ENCODE measurements at regions not wholly inside any gene's neighbourhood (a gene's known extent, or its start where the extent isn't known, plus 50 kb on each side); places are given as distances from the start of the nearest gene placed in this dataset.

DNA sequence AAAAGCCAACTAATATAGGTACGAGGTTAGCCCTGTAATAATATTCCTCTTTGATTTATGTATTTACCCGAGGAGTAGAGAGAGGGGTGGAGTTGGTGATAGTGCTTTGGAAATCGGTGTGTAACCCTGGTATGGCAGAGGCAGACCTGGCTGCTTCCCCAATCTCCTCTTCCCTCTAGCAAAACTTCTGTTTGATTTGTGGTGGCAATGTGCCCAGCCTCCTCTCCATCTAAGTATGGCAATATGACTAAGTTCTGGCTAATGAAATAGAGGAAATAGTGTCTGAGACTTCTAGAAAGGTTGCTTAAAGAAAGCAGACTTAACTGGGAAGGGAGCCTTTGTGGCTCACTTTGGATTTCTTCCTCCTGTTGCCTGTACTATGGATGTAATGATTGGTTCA, 491.1 kb downstream of the ENC1 start:
- TF ChIP-seq CEBPB (IDR thresholded peaks at IDR 0.05) (no peak), USF1 (IDR thresholded peaks at IDR 0.05) (no peak), RAD21 (IDR thresholded peaks at IDR 0.05; ENCODE audit: low read depth) (no peak)

DNA sequence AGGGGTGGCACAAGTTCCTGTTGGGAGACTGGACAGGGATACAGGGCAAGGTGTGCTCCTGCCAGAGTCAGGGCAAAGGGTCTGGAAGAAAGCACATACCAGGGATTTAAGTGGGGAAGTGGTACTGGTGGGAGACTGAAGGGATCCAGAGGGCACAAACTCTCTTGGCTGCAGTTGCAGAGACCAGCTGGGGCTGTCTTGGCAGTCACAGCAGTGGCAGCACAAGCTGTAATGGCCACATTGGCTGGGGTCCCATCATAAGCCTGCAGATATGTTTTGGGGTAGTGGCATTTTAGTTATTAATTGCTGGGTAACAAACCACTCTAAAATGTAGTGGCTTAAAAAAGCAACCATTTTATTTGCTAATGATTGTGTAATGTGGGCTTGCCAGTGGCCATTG, 492.2 kb downstream of the ENC1 start:
- no peak for TF ChIP-seq NFIC (IDR thresholded peaks at IDR 0.05)
- no peak for TF ChIP-seq CEBPB (IDR thresholded peaks at IDR 0.05)
- TF ChIP-seq RAD21 (IDR thresholded peaks at IDR 0.05; ENCODE audit: low read depth): no peak
- TF ChIP-seq TCF12 (IDR thresholded peaks at IDR 0.05; ENCODE audit: low read depth): no peak
- no peak for TF ChIP-seq FOXM1 (IDR thresholded peaks at IDR 0.05; ENCODE audit: borderline replicate concordance, low read depth)
- TF ChIP-seq YY1 (IDR thresholded peaks at IDR 0.05; ENCODE audit: low read depth): no peak
- TF ChIP-seq TEAD4 (IDR thresholded peaks at IDR 0.05): no peak
- TF ChIP-seq REST (IDR thresholded peaks at IDR 0.05; ENCODE audit: low read depth): no peak
- TF ChIP-seq EP300 (IDR thresholded peaks at IDR 0.05; ENCODE audit: borderline replicate concordance): no peak

DNA sequence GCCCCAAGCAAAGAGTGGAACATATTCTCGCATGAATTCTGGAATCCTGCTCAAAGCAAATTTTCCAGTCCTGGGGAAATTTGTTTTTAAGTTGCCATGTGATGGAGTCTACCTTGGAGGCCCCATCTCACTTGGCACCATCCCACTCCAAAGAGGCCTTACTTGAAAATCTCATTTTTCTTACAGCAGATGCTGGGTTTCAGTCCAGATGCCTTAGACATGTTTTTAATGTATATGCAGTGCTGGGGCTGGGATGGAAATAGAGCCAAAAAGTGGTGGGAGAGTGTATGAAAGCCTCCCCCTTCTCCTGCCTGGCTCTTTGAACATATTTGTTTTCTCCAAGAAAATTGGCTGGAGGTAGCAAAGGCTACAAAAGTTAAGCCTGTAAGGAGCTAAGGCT, 493.7 kb downstream of the ENC1 start:
- TF ChIP-seq NFIC (IDR thresholded peaks at IDR 0.05): no peak
- no peak for TF ChIP-seq EGR1 (IDR thresholded peaks at IDR 0.05)
- TF ChIP-seq RAD21 (IDR thresholded peaks at IDR 0.05; ENCODE audit: low read depth): no peak
- no peak for TF ChIP-seq REST (IDR thresholded peaks at IDR 0.05; ENCODE audit: low read depth)
- no peak for TF ChIP-seq CEBPB (IDR thresholded peaks at IDR 0.05)
- TF ChIP-seq TAF1 (IDR thresholded peaks at IDR 0.05; ENCODE audit: low read depth): no peak
- TF ChIP-seq TEAD4 (IDR thresholded peaks at IDR 0.05): no peak
- no peak for TF ChIP-seq USF1 (IDR thresholded peaks at IDR 0.05)
- no peak for TF ChIP-seq YY1 (IDR thresholded peaks at IDR 0.05; ENCODE audit: low read depth)
- TF ChIP-seq ZBTB7A (IDR thresholded peaks at IDR 0.05; ENCODE audit: low read depth): no peak
- TF ChIP-seq EP300 (IDR thresholded peaks at IDR 0.05; ENCODE audit: borderline replicate concordance): no peak
- no peak for TF ChIP-seq CREB1 (IDR thresholded peaks at IDR 0.05; ENCODE audit: low read depth)
- no peak for TF ChIP-seq TCF12 (IDR thresholded peaks at IDR 0.05; ENCODE audit: low read depth)
- TF ChIP-seq, protein P1, sequence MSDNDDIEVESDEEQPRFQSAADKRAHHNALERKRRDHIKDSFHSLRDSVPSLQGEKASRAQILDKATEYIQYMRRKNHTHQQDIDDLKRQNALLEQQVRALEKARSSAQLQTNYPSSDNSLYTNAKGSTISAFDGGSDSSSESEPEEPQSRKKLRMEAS (IDR thresholded peaks at IDR 0.05): no peak
- no peak for TF ChIP-seq FOXM1 (IDR thresholded peaks at IDR 0.05; ENCODE audit: borderline replicate concordance, low read depth)

- no peak for TF ChIP-seq CEBPB (IDR thresholded peaks at IDR 0.05)
These were observed 494.6 kb downstream of the ENC1 start for GRCh38 chr5:74145951-74146350.

DNA sequence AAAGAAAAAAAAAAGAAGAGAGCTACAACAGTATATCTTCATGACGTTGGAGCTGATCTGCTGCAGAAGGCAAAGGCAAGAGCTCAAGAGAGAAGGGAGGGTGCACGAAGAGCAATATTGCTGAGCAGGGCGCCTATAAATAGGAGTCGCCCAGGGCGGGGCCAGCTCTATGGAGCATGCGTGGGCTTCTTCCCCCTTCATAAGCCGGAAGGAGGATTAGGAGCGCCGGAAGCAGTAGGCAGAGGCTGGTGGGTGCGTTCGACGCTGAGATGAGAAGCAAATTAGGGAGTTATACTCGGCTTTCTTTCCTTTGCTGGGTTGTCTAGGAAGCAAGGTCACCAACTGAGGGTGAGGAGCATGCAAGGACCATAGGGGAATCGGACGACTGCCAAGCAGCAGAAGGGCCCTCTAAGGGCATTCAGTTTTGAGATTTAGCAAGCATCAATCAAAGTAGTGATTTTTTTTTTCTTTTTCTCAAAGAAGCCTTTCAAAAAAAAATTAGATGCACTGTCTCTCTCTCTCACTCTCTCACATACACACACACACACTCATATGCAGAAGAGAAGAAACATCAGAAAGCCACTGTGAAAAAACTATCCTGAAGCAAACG, 496.7 kb downstream of the ENC1 start:
- TF ChIP-seq NFIC (IDR thresholded peaks at IDR 0.05): no peak
- no peak for TF ChIP-seq REST (IDR thresholded peaks at IDR 0.05; ENCODE audit: low read depth)
- no peak for TF ChIP-seq TCF12 (IDR thresholded peaks at IDR 0.05; ENCODE audit: low read depth)
- TF ChIP-seq YY1 (IDR thresholded peaks at IDR 0.05; ENCODE audit: low read depth): no peak
- TF ChIP-seq, protein P1 (IDR thresholded peaks at IDR 0.05): no peak
- TF ChIP-seq RAD21 (IDR thresholded peaks at IDR 0.05; ENCODE audit: low read depth): no peak
- TF ChIP-seq EGR1 (IDR thresholded peaks at IDR 0.05): no peak
- TF ChIP-seq USF1 (IDR thresholded peaks at IDR 0.05): no peak
- no peak for TF ChIP-seq CREB1 (IDR thresholded peaks at IDR 0.05; ENCODE audit: low read depth)
- TF ChIP-seq EP300 (IDR thresholded peaks at IDR 0.05; ENCODE audit: borderline replicate concordance): no peak
